Erythroblast (primary cell): ENCODE measurements at regions not wholly inside any gene's neighbourhood (a gene's known extent, or its start where the extent isn't known, plus 50 kb on each side); places are given as distances from the start of the nearest gene placed in this dataset.

Experiments
- GATA1 ChIP-seq: IDR thresholded peaks from 2 replicates; pipeline ENCODE4 v1.6.1; 2011; ENCODE audit warnings: low read depth, mild to moderate bottlenecking, control low read depth, low read length, moderate library complexity
- POLR2A ChIP-seq: IDR thresholded peaks from 2 replicates; pipeline ENCODE4 v1.6.1; 2011; ENCODE audit warnings: mild to moderate bottlenecking, low read length

DNA sequence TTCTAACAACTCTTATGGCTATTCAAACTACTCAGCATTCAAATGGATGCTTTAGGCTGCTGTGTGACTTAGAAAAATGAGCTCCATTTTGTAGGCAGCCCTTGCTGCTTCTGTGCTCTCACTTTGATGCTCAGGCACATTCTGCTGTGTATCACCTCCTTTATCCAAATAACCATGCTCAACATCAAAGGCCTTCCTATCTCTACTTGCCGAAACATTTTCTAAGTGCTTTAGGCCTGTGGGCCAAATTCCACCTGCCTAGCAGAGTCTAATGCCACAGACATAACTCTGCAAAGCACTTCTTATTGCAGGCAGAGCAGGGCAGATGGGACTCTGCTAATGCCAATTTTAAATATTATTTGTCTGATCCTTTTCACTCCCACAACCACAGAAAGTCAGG is 397.4 kb downstream of the RND3 start:
- no peak for TF ChIP-seq GATA1
- TF ChIP-seq POLR2A = no peak
